Small intestine (tissue), 7 donors: ENCODE measurements at regions not wholly inside any gene's neighbourhood (a gene's known extent, or its start where the extent isn't known, plus 50 kb on each side); places are given as distances from the start of the nearest gene placed in this dataset.
A peak's percentile ranks its signal among the peaks of the same experiment; 100 is the strongest.

Experiments
- DNase-seq, 2 donors: peaks; one replicate each; pipeline versions ENCODE4 v3.0.0 to v3.0.0-alpha.2; 2013
- FAIRE-seq: peaks from 2 replicates; lab custom pipeline; 2012; peaks lifted over from hg19 to GRCh38; lab: Jason Lieb, UNC
- H3K27ac ChIP-seq, 3 donors: one replicate each; pipeline ENCODE4 v1.5.1; 2013; ENCODE audit warnings: low read length in 2 of 3, mild to moderate bottlenecking in 2 of 3, control low read depth in 1 of 3, inconsistent platforms in 1 of 3, low read depth in 1 of 3, moderate library complexity in 1 of 3
- H3K27me3 ChIP-seq, 3 donors: one replicate each; pipeline ENCODE4 v1.6.1; 2013; ENCODE audit warnings: low read length in 3 of 3, inconsistent platforms in 1 of 3; ENCODE audit not compliant: control insufficient read depth in 3 of 3, insufficient read depth in 3 of 3
- H3K36me3 ChIP-seq, 3 donors: one replicate each; pipeline ENCODE4 v1.6.1; 2013; ENCODE audit warnings: low read length in 3 of 3, inconsistent platforms in 1 of 3, low read depth in 1 of 3, mild to moderate bottlenecking in 1 of 3, moderate library complexity in 1 of 3; ENCODE audit not compliant: control insufficient read depth in 3 of 3, insufficient read depth in 2 of 3
- H3K4me1 ChIP-seq, 3 donors: one replicate each; pipeline ENCODE4 v1.6.1; 2013; ENCODE audit warnings: low read length in 2 of 3, inconsistent platforms in 1 of 3, low read depth in 1 of 3, mild to moderate bottlenecking in 1 of 3, moderate library complexity in 1 of 3; ENCODE audit not compliant: control insufficient read depth in 3 of 3, insufficient read depth in 2 of 3
- H3K4me3 ChIP-seq, 3 donors: one replicate each; pipeline ENCODE4 v1.5.1; 2013; ENCODE audit warnings: low read length in 3 of 3, control low read depth in 1 of 3, inconsistent platforms in 1 of 3, low read depth in 1 of 3, mild to moderate bottlenecking in 1 of 3, moderate library complexity in 1 of 3
- H3K9me3 ChIP-seq, 2 donors: one replicate each; pipeline ENCODE4 v1.6.1; 2013; ENCODE audit warnings: low read depth in 1 of 2, low read length in 1 of 2; ENCODE audit not compliant: control insufficient read depth in 2 of 2, insufficient read depth in 1 of 2
- WGBS, 3 donors: extraction: QIAGEN DNeasy Blood & Tissue Kit; methylation state at CpG; one replicate each; pipeline ENCODE4 v1.1.7; 2013; 5-methylcytosine and 5-hydroxymethylcytosine counted together
- donor health status: healthy with polysubstance abuse.
- donor health status: control.
- donor health status: control.
- donor health status: Bipolar disorder and iron deficiency.
- donor health status: healthy.

DNA sequence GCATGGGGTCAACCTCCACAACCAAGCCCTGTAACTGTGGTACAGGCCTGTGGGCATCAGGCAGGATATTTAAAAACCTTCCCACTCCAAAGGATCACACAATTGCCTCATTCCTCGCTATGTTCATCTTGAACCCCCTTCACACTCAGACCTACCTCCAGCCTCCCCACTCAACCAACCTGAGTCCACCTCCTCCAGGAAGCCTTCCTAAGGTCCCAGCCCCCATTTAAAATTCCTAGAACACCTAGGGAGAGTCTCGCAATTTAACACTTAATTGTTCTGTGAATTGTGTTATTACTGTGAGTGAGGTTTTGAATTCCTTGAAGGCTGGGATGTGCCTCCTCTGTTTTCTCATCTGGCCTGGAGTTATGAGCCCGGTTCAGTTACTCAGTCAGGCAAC lies 93.1 kb upstream of the SMNDC1 start:
- FAIRE-seq: no peak
- Histone ChIP-seq H3K27me3 (no peaks in the 10 kb centered on the region), H3K27ac (peak overlapping the region; percentile 52 to 80 (median 61)), H3K9me3 (no peaks in the 10 kb centered on the region), H3K36me3 (no peaks in the 10 kb centered on the region), H3K4me3 (no peak overlapping the region), H3K4me1 (peaks cover 10 to 49% (median 13%) of the 10 kb centered on the region in 3 donors)
- 72 to 88% (median 85%) methylated on average over 3 of the region's 3 CpGs for WGBS, 3 donors
- no peak for DNase-seq

DNA sequence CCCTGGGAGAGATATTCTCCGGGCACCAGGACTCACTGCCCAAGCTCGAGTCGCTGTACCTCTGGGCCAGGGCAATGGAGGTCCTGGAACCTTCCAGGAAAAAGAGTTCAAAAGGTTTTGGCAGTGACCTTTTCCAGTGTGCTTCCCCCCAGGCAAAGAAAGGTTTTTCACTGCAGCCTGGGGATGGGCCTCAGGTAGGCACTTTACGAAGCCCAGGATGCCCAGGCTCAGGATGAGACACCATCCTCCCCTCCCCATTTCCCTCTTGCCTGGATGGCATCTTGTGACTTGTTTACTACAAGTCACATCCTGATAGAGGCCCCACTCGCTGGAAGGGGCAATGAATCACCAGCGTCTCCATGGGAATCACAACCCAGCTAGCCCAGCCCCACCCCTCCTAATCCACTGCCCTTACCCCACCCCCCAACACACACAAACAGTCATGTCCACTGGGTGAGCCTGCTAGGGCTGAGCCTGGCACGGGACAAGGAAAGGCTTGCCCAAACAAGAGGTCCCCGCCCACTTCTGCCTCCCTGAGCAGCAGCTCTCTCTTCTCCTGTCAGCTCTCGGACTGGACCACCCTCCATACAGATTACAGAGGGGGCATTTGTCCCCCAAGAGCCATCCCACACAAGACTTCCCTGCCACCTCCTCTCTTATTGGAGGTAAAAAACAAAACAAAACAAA lies 93.8 kb upstream of the SMNDC1 start:
- 39 to 55% (median 48%) methylated on average over 9 of the region's 9 CpGs for WGBS, 3 donors
- H3K36me3 ChIP-seq: no peaks in the 10 kb centered on the region
- H3K4me1 ChIP-seq: peaks cover 10 to 42% (median 13%) of the 10 kb centered on the region in 3 donors
- no peak overlapping the region for H3K4me3 ChIP-seq
- H3K9me3 ChIP-seq: no peaks in the 10 kb centered on the region
- H3K27me3 ChIP-seq: no peaks in the 10 kb centered on the region
- DNase-seq (peak; percentile 78 to 89), FAIRE-seq (no peak)
- H3K27ac ChIP-seq: peak overlapping the region; percentile 52 to 80 (median 69)

DNA sequence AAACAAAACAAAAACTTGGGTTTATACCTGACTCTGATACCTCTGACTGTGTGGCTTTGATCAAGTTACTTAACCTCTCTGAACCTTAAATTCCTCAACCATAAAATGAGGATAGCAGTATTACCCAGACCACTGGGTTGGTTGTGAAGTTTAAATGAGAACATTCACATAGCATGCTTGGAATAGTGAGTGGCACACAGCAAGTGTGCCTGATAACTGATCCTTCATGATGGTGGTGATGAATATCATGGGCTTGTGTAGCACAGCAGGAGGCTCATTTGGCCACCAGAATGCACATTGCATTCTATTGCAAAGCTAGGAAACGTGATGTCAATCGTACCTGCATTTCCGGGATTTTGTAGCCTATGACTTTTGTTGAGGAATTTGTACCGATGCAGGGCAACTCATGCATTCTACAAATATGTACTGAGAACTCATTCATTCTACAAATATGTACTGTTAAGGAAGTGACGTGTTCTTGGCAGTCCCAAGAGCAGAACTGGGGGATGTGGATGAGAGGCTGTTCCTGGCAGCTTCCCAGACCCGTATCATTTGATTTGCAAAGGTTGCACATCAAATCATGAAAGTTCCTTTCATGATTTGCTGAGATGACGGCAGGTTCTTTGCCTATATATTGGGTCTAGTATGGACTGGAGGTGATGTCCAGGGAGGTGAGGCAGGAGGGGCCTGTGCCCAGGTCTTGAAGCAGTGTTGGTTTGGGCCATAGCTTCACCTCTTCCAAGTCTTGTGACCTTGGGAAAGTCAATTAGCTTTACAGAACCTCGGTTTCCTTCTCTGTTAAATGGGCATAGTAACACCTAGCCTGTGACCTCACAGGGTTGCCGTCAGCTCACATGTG lies 94.6 kb upstream of the SMNDC1 start:
- DNase-seq: peak in 1 of 2 donors; percentile 42
- Histone ChIP-seq H3K4me1 (peaks cover 10 to 47% (median 13%) of the 10 kb centered on the region in 3 donors), H3K4me3 (no peak overlapping the region), H3K36me3 (no peaks in the 10 kb centered on the region), H3K9me3 (no peaks in the 10 kb centered on the region), H3K27me3 (no peaks in the 10 kb centered on the region), H3K27ac (peak overlapping the region; percentile 8 to 80 (median 69))
- FAIRE-seq: no peak
- WGBS, 3 donors: 51 to 60% (median 56%) methylated on average over 9 of the region's 9 CpGs

GRCh38 chr10:110399965-110400933 lies 95.5 kb upstream of the SMNDC1 start:
- FAIRE-seq: no peak

DNA sequence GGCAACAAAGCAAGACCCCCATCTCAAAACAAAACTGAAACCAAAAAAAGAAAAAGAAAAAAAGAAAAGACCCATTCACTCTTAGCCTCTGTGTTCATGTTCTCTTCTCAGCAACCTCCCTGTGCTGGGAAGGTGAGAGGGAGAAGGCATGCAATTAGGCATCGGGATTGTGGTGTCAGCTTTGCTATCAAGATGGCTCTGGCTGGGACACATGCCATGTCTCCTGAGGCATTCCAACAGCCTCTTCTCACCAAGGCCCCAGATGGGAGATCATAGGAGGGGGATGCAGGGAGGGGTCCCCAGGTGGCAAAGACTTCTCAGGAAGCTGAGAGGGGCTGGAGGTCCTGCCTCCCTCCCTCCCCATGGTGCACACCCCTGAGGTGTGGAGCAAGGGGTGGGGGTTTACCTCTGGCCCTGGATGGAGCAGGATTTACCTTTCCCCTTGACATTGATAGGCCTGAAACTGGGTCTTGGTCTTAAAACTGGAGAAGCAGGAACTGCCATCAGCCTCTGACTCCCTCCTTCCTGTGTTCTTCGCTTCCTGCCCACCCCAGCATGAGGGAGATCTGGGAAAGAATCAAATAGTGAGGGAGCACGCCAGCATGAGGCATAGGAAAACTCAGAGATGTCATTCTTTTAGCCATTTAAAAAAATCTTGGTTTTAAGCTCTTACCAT lies 96.2 kb upstream of the DUSP5 start:
- FAIRE-seq: no peak
- Histone ChIP-seq H3K27me3 (no peaks in the 10 kb centered on the region), H3K9me3 (no peaks in the 10 kb centered on the region), H3K27ac (no peak overlapping the region), H3K4me3 (no peak overlapping the region), H3K4me1 (peaks cover 4 to 50% (median 7%) of the 10 kb centered on the region in 3 donors), H3K36me3 (no peaks in the 10 kb centered on the region)
- DNase-seq: no peak
- 85 to 91% (median 88%) methylated on average over 3 of the region's 3 CpGs for WGBS, 3 donors

More at GRCh38 chr10:110399965-110400933, 95.5 kb upstream of the SMNDC1 start:
- WGBS, 3 donors: 58 to 72% (median 61%) methylated on average over 7 of the region's 7 CpGs
- Histone ChIP-seq H3K4me1 (peaks cover 9 to 50% (median 13%) of the 10 kb centered on the region in 3 donors), H3K36me3 (no peaks in the 10 kb centered on the region), H3K27me3 (no peaks in the 10 kb centered on the region), H3K9me3 (no peaks in the 10 kb centered on the region), H3K4me3 (no peak overlapping the region), H3K27ac (peak overlapping the region in 2 of 3 donors; percentile 3 to 25)
- peak in 1 of 2 donors; percentile 55 for DNase-seq

DNA sequence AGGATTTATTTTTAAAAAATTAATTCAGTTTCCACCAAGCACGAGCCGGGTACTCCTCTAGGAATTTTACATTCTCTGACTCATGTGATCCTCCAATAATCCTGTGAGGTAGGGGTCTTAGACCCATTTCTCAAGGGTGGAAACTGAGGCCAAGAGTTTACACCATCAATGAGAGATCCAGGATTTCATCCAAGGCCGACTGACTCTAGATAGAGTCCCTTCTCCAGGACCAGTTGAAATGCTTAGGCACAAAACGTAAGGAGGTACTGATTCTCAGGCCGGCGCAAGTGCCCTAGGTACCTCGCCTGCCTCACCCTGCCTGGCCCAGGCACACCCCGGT lies 95.7 kb upstream of the DUSP5 start:
- H3K4me3 ChIP-seq: no peak overlapping the region
- no peaks in the 10 kb centered on the region for H3K27me3 ChIP-seq
- no peaks in the 10 kb centered on the region for H3K9me3 ChIP-seq
- WGBS, 3 donors: 94 to 98% (median 94%) methylated on average over 8 of the region's 8 CpGs
- peaks cover 4 to 48% (median 7%) of the 10 kb centered on the region in 3 donors for H3K4me1 ChIP-seq
- no peaks in the 10 kb centered on the region for H3K36me3 ChIP-seq
- no peak for DNase-seq
- no peak overlapping the region for H3K27ac ChIP-seq
- FAIRE-seq: no peak

DNA sequence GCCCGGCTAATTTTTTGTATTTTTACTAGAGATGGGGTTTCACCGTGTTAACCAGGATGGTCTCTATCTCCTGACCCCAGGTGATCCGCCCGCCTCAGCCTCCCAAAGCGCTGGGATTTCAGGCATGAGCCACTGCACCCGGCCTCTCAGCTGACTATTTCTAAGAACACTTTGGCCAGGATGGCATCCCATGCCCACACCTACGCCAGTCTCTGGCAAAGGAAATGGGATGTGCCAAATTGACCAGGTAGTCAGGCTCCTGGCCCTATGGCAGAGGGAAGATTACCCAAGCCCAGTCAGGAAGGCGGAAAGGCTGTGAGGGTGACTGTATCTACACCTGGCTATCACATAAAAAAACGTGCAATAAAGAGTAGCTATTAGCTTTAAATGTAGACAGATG lies 94.1 kb upstream of the DUSP5 start:
- Histone ChIP-seq H3K9me3 (no peaks in the 10 kb centered on the region), H3K27ac (no peak overlapping the region), H3K4me3 (no peak overlapping the region), H3K27me3 (no peaks in the 10 kb centered on the region), H3K36me3 (no peaks in the 10 kb centered on the region), H3K4me1 (peaks cover 3 to 52% (median 7%) of the 10 kb centered on the region in 3 donors)
- WGBS, 3 donors: 87 to 95% (median 91%) methylated on average over 9 of the region's 9 CpGs
- DNase-seq: no peak
- no peak for FAIRE-seq
